Muscle layer of duodenum (tissue), 2 donors: ENCODE measurements at regions not wholly inside any gene's neighbourhood (a gene's known extent, or its start where the extent isn't known, plus 50 kb on each side); places are given as distances from the start of the nearest gene placed in this dataset.
"Not testable (repeated sequence)": the region's sequence is repeated elsewhere in the genome, so short reads cannot be mapped to it uniquely, and the experiment has no call there.

Experiments
- H3K27ac ChIP-seq: one replicate; pipeline ENCODE4 v1.7.0; 2013; ENCODE audit warnings: mild to moderate bottlenecking, low read length
- H3K27me3 ChIP-seq: one replicate; pipeline ENCODE4 v1.7.0; 2013; ENCODE audit warnings: low read depth, mild to moderate bottlenecking, control low read depth, low read length
- H3K36me3 ChIP-seq, 2 donors: one replicate each; pipeline ENCODE4 v1.7.0; 2013; ENCODE audit warnings: low read length in 2 of 2, control low read depth in 1 of 2, mild to moderate bottlenecking in 1 of 2; ENCODE audit not compliant: insufficient read depth in 2 of 2, control insufficient read depth in 1 of 2
- H3K4me1 ChIP-seq, 2 donors: one replicate each; pipeline ENCODE4 v1.7.0; 2013; ENCODE audit warnings: low read length in 2 of 2, mild to moderate bottlenecking in 2 of 2, control low read depth in 1 of 2, moderate library complexity in 1 of 2; ENCODE audit not compliant: insufficient read depth in 2 of 2, control insufficient read depth in 1 of 2
- H3K4me3 ChIP-seq, 2 donors: one replicate each; pipeline ENCODE4 v1.7.0; 2013; ENCODE audit warnings: low read length in 2 of 2, low read depth in 1 of 2, mild to moderate bottlenecking in 1 of 2
- H3K9me3 ChIP-seq, 2 donors: one replicate each; pipeline ENCODE4 v1.7.0; 2013; ENCODE audit warnings: low read length in 2 of 2, control low read depth in 1 of 2, mild to moderate bottlenecking in 1 of 2; ENCODE audit not compliant: control insufficient read depth in 1 of 2
- donor health status: healthy.

- no peaks in the 10 kb centered on the region for H3K27me3 ChIP-seq
- no peak overlapping the region for H3K4me3 ChIP-seq
- no peaks in the 10 kb centered on the region for H3K36me3 ChIP-seq
- no peaks in the 10 kb centered on the region for H3K4me1 ChIP-seq
- H3K27ac ChIP-seq, result no peak overlapping the region
- no peaks in the 10 kb centered on the region for H3K9me3 ChIP-seq
Observed at GRCh38 chr4:26185436-26185835, 135.4 kb upstream of the RBPJ start.

GRCh38 chr4:26191353-26191752, 129.5 kb upstream of the RBPJ start:
- H3K36me3 ChIP-seq, result no peaks in the 10 kb centered on the region
- no peak overlapping the region for H3K4me3 ChIP-seq
- H3K27me3 ChIP-seq, result no peaks in the 10 kb centered on the region
- no peak overlapping the region for H3K27ac ChIP-seq
- no peaks in the 10 kb centered on the region for H3K4me1 ChIP-seq
- no peaks in the 10 kb centered on the region for H3K9me3 ChIP-seq

GRCh38 chr4:26192899-26193869, 127.6 kb upstream of the RBPJ start:
- no peak overlapping the region for H3K4me3 ChIP-seq
- H3K9me3 ChIP-seq, result no peaks in the 10 kb centered on the region
- H3K36me3 ChIP-seq, result no peaks in the 10 kb centered on the region
- H3K27me3 ChIP-seq, result no peaks in the 10 kb centered on the region
- no peak overlapping the region for H3K27ac ChIP-seq
- no peaks in the 10 kb centered on the region for H3K4me1 ChIP-seq

- H3K27me3 ChIP-seq, result no peaks in the 10 kb centered on the region
- H3K9me3 ChIP-seq, result no peaks in the 10 kb centered on the region
- H3K4me1 ChIP-seq, result no peaks in the 10 kb centered on the region
- H3K27ac ChIP-seq, result no peak overlapping the region
- no peaks in the 10 kb centered on the region for H3K36me3 ChIP-seq
- no peak overlapping the region for H3K4me3 ChIP-seq
Observed at GRCh38 chr4:26194764-26195163, 126.0 kb upstream of the RBPJ start.

- Histone ChIP-seq H3K27me3 (no peaks in the 10 kb centered on the region), H3K4me1 (no peaks in the 10 kb centered on the region), H3K9me3 (no peaks in the 10 kb centered on the region), H3K4me3 (no peak overlapping the region), H3K36me3 (no peaks in the 10 kb centered on the region), H3K27ac (no peak overlapping the region)
Observed at GRCh38 chr4:26196567-26196966, 124.2 kb upstream of the RBPJ start.

- no peaks in the 10 kb centered on the region for H3K27me3 ChIP-seq
- no peaks in the 10 kb centered on the region for H3K36me3 ChIP-seq
- no peak overlapping the region for H3K4me3 ChIP-seq
- H3K27ac ChIP-seq, result no peak overlapping the region
- no peaks in the 10 kb centered on the region for H3K4me1 ChIP-seq
- H3K9me3 ChIP-seq, result no peaks in the 10 kb centered on the region
Observed at GRCh38 chr4:26197018-26197779, 123.6 kb upstream of the RBPJ start.

GRCh38 chr4:26198931-26199330, 121.9 kb upstream of the RBPJ start:
- not testable (repeated sequence) for H3K4me1 ChIP-seq, H3K36me3 ChIP-seq, H3K27me3 ChIP-seq, H3K27ac ChIP-seq, H3K4me3 ChIP-seq, H3K9me3 ChIP-seq

GRCh38 chr4:26199596-26199995, 121.2 kb upstream of the RBPJ start:
- Histone ChIP-seq H3K4me1 (no peaks in the 10 kb centered on the region), H3K27ac (no peak overlapping the region), H3K36me3 (no peaks in the 10 kb centered on the region), H3K4me3 (no peak overlapping the region), H3K9me3 (no peaks in the 10 kb centered on the region), H3K27me3 (no peaks in the 10 kb centered on the region)

GRCh38 chr4:26201120-26201519, 119.7 kb upstream of the RBPJ start:
- Histone ChIP-seq H3K27me3 (no peaks in the 10 kb centered on the region), H3K36me3 (no peaks in the 10 kb centered on the region), H3K4me3 (no peak overlapping the region), H3K4me1 (no peaks in the 10 kb centered on the region), H3K9me3 (no peaks in the 10 kb centered on the region), H3K27ac (no peak overlapping the region)

GRCh38 chr4:26204249-26204825, 116.5 kb upstream of the RBPJ start:
- H3K36me3 ChIP-seq, result no peaks in the 10 kb centered on the region
- H3K4me3 ChIP-seq, result no peak overlapping the region
- peaks cover 0 to 10% of the 10 kb centered on the region in 2 donors for H3K4me1 ChIP-seq
- no peak overlapping the region for H3K27ac ChIP-seq
- no peaks in the 10 kb centered on the region for H3K9me3 ChIP-seq
- no peaks in the 10 kb centered on the region for H3K27me3 ChIP-seq

GRCh38 chr4:26204911-26205370, 115.9 kb upstream of the RBPJ start:
- no peaks in the 10 kb centered on the region for H3K36me3 ChIP-seq
- no peaks in the 10 kb centered on the region for H3K9me3 ChIP-seq
- no peak overlapping the region for H3K27ac ChIP-seq
- H3K4me1 ChIP-seq, result peaks cover 0 to 10% of the 10 kb centered on the region in 2 donors
- H3K4me3 ChIP-seq, result no peak overlapping the region
- H3K27me3 ChIP-seq, result no peaks in the 10 kb centered on the region
